GM12892 (cell line): ENCODE measurements at regions not wholly inside any gene's neighbourhood (a gene's known extent, or its start where the extent isn't known, plus 50 kb on each side); places are given as distances from the start of the nearest gene placed in this dataset.

Experiments
- DNase-seq: peaks from one replicate; pipeline ENCODE4 v3.0.0; 2011; ENCODE audit not compliant: insufficient read length
- FAIRE-seq: peaks from 2 replicates; lab custom pipeline; 2011; peaks lifted over from hg19 to GRCh38; lab: Jason Lieb, UNC
- POLR2A ChIP-seq: IDR thresholded peaks from 2 replicates; pipeline ENCODE4 v1.6.1; 2011; ENCODE audit warnings: low read depth, low read length, control low read depth
- POLR2AphosphoS5 ChIP-seq: IDR thresholded peaks from 2 replicates; pipeline ENCODE4 v1.6.1; 2011; ENCODE audit warnings: low read depth, low read length, control low read depth
- TAF1 ChIP-seq: IDR thresholded peaks from 2 replicates; pipeline ENCODE4 v1.6.1; 2011; ENCODE audit warnings: low read depth, mild to moderate bottlenecking, control low read depth, low read length, borderline replicate concordance

DNA sequence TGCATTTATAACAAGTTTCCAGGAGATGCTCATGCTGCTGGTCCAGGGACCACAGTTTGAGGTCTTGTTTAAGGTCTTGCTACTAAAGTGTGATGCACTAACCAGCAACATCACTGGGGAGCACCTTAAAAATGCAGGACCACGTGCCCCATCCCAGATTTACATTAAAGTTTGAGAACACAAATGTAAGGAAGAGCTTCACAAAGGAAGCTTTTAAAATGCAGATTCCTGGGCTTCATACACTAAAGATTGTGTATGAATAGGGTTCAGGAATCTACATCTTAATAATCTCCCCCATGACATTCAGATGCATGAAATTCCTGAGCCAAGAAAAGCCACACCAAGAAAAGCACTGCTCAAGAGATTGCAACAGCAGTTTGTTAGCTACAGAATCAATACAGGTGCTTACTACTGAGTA is 235.3 kb upstream of the TANK start:
- no peak for TF ChIP-seq TAF1
- TF ChIP-seq POLR2A, result no peak
- no peak for TF ChIP-seq POLR2AphosphoS5
- FAIRE-seq (no peak), DNase-seq (no peak)

DNA sequence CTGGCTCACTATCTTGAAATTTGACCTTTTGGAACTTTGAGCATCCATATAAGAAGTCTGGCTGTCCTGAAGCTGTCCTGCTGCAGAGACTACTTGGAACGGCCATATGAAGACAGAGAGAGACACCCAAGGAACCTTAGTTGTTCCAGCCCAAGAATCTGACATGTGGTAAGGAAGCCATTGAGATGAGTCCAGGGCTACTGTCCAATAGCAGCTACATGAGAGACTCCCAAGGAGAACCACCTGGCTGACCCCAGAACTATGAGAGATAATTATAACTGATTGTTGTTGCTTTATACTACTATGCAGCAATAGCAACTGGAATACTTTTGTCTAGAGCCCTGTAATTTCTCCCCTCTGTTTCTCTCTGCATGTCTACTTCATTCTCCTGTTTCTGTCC is 234.3 kb upstream of the TANK start:
- FAIRE-seq, result no peak
- TF ChIP-seq POLR2A (no peak), TAF1 (no peak), POLR2AphosphoS5 (no peak)
- no peak for DNase-seq

DNA sequence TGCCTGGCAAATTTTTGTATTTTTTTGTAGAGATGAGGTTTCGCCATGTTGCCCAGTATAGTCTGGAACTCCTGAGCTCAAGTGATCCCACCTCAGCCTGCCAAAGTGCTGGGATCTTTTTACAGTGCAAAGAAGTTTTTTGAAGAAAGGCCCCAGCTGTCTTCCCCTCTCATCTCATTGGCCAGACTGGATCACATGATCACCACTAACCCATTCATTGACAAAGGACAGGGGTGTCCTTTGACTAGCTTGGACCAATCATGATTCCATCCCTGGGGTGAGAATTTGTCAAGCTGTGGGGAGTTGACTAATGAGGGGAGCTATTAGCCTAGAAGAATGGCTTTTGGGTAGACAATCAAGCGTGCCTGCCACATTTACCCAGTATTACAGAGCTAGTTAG is 232.9 kb upstream of the TANK start:
- no peak for TF ChIP-seq POLR2A
- TF ChIP-seq POLR2AphosphoS5, result no peak
- no peak for TF ChIP-seq TAF1
- FAIRE-seq (no peak), DNase-seq (no peak)

DNA sequence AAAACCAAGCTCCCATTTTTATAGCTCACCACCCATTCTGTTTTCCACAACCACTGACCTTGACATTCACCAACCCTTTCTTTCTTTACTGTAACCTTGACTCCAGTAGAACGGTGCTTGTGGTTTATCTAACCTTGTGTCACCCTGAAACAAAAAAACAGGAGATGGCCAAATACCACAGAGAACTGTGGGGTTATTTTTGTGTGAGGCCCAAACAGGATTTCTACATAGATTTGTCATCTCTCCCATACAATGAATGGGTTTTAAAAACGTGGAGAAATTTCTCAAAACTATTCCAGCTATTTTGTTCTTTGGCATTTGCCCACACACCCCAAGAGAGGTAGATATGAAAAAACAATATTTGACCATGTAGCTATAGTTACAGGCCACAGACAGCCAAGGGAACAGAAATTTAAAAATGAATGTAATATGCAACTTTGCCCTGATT is 231.3 kb upstream of the TANK start:
- FAIRE-seq (no peak), DNase-seq (no peak)
- no peak for TF ChIP-seq POLR2A
- no peak for TF ChIP-seq POLR2AphosphoS5
- TF ChIP-seq TAF1, result no peak

DNA sequence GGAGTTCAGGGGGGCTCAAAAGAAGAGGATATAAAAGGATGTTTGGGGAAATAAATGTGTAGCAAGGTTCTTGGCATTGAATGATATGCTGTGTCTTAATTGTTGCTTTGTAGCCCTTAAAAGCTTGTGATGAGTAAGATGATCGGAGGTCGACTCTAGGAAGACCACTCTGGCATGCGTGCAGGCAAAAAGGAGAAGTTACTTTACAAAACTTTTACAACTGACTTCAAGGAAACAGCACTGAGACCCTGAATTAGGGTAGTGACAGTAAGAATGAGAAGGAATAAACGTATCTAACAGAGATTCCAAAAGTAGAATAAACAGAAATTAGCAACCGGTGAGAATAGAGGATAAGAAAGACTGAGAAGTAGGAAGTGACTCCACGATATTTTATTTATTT is 228.7 kb upstream of the TANK start:
- DNase-seq, result no peak
- no peak for FAIRE-seq
- no peak for TF ChIP-seq POLR2AphosphoS5
- no peak for TF ChIP-seq TAF1
- no peak for TF ChIP-seq POLR2A

DNA sequence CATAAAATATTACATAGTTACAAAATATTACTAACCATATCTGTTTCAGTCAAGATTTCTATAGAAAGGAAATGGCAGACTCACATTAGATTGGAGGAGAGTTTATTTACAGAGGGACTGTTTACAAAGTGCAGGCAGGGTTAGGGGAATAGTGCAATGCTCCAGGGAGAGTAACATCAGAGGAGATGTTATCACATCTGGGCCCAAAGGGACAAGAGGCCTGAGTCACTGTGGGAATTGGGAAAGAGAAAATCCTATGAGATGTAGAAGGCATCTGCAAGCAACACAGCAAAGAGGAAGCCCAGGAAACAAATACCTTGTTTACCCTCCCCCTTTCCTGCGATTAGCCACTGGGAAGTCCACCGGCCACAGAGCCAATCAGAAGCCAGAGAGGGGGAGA is 227.3 kb upstream of the TANK start:
- FAIRE-seq, result no peak
- no peak for DNase-seq
- TF ChIP-seq POLR2A, result no peak
- no peak for TF ChIP-seq POLR2AphosphoS5
- no peak for TF ChIP-seq TAF1

DNA sequence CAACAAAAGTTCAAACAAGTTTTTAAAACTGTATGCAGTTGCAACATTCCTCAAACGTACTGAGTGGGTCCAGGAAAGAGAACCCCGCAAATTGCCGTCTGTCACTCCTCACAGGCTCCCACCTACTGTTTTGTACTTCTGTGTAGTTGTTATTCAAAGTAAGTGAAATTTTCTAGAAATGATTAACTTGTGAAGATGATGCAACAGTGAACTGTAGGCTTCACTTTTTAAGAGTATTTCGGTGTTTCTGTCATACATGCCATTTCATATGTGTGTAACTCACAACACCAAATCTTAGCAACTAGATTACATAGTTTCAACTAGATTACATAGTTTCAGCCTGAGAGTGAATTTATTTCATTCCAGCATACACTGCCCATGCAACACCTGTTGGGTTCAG is 226.0 kb upstream of the TANK start:
- no peak for DNase-seq
- no peak for FAIRE-seq
- no peak for TF ChIP-seq POLR2AphosphoS5
- TF ChIP-seq TAF1, result no peak
- TF ChIP-seq POLR2A, result no peak

DNA sequence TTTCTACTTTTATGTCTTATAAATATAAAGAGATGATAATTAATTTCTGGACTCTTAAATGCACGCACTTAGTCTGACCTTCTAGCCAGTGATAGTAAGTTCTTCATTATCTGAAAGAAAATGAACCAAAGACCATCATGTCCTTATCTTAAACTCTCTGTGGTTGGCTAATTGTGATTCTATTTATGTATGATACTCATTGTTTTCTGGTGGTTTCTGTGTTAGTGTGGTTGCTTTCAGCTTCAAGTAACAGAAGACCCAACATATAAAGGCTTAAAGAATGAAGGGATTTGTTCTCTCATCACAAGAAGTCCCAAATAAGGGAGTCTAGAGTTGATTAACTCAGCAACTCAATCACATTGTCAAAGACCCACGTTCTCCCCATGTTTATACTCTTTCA is 225.2 kb upstream of the TANK start:
- no peak for DNase-seq
- FAIRE-seq, result no peak
- no peak for TF ChIP-seq POLR2AphosphoS5
- TF ChIP-seq POLR2A, result no peak
- no peak for TF ChIP-seq TAF1

DNA sequence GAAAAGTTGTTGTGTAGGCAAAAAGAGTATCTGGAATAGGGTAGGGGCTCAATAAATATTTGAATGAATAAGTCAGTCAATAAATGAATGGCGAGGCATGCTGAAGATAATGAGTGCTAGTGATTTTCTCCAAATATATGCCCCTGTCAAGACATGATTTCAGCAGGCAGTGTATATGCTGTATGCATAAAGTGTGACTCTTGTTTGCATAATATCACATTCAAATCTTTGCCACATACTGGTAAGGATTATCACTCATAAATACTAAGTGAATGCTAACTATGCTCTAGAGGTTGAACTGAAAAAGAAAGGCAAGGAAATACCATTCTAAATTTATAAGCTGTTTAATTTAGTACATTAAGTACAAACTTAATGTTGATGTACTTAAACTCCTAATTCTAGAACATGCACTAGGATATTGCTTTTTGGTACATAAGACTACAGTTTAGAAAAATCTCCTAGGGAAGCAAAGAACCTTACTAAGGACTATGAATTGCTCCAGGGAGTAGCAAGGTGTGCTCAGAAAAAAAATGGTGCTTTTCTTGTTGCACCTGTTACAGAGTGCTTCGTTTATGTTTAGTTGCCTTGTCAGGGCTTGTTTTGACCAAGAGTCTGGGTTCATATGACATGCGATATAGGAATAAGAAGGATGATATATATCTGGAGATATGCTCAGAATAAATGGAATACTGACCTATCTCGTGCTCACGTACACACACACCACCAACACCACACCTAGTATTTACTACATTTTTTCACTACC is 224.0 kb upstream of the TANK start:
- DNase-seq (no peak), FAIRE-seq (no peak)
- no peak for TF ChIP-seq POLR2AphosphoS5
- no peak for TF ChIP-seq POLR2A
- TF ChIP-seq TAF1, result no peak

DNA sequence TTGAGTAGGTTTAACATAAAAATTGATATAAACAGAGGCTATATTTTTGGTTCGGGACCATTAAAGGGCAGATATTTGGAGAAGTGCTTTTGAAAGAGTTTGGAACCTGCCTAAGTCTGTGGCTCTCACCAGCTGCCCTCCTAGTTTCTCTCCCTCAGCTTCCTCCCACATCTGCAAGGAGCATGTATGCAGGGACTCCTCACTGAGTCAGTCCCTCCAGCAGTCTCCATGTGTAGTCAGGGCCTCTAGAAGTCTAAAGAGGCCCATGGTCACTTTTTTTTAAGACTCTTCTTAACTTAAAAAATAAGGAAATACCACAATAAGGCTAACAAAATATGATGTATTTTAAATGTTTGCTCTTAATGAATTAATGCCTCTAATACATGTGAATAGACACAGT is 220.0 kb upstream of the TANK start:
- FAIRE-seq (no peak), DNase-seq (no peak)
- TF ChIP-seq TAF1, result no peak
- TF ChIP-seq POLR2AphosphoS5, result no peak
- TF ChIP-seq POLR2A, result no peak

DNA sequence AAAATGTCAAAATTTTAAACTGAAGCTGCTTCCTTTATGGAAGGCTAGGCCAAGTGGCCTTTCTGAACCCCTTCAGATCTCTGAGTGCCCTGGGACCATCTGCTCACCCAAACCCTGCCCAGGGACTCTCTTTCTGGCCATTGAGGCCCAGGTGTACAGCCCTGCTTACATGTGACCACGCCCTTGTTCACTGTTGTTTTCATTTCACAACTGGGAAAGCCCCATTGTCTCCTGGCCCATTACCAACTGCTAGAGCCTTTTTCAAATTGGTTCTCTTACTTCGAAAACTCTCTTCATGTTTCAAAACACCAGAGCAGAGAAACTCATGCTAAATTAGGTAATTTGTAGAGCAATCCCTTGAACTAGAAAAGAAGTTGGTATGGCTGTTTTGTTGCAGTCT is 219.5 kb upstream of the TANK start:
- no peak for DNase-seq
- TF ChIP-seq TAF1, result no peak
- no peak for TF ChIP-seq POLR2AphosphoS5
- no peak for TF ChIP-seq POLR2A
- FAIRE-seq, result no peak

DNA sequence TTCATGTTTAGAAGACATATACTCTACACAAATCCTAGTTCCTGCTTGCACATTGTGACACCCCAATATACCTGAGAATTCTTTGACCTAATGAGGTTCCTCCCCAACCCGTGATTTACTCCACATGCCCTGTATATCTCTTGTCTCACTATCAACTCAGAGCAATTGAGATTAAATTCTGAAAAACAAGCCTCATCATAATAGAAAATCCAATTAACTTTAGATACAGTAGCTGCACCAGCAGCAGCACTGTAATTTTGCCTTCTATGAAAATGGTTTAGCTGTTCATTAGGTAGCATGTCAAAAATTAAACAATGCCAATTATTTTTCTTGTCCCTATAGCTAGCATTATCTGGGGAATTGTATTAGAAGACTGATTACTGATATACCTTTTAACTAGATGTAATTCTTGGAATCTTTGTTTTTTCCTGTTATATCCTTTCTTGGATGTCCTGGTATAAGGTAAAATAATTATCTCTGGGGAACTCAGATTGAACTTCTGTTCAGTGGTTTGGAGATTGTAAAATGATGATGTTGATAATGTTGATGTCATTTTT is 218.9 kb upstream of the TANK start:
- TF ChIP-seq TAF1, result no peak
- TF ChIP-seq POLR2A, result no peak
- FAIRE-seq, result no peak
- DNase-seq, result no peak
